Pancreas (tissue), 10 donors: ENCODE measurements at regions not wholly inside any gene's neighbourhood (a gene's known extent, or its start where the extent isn't known, plus 50 kb on each side); places are given as distances from the start of the nearest gene placed in this dataset.
A peak's percentile ranks its signal among the peaks of the same experiment; 100 is the strongest.

Experiments used
- ATAC-seq, 4 donors: fragments of 200-7000 bp; cut with Tn5 transposase; one replicate each; pipeline versions ENCODE4 v1.8.0 to v1.9.1; 2020; ENCODE audit warnings: mild to moderate bottlenecking in 4 of 4, moderate library complexity in 4 of 4
- DNase-seq, 6 donors: peaks; one replicate each; pipeline ENCODE4 v3.0.0-alpha.2; 2020
- FAIRE-seq: peaks from 2 replicates; lab custom pipeline; 2012; peaks lifted over from hg19 to GRCh38; lab: Jason Lieb, UNC
- H3K27ac ChIP-seq, 4 donors: fragments of 200-600 bp; sonication (generic); 1 replicate in 3 of 4; 2 replicates in 1 of 4; pipeline versions ENCODE4 v1.5.0 to v1.8.0; 2020
- H3K27me3 ChIP-seq, 4 donors: fragments of 200-600 bp; one replicate each; pipeline ENCODE4 v1.8.0; 2021
- H3K36me3 ChIP-seq, 3 donors: fragments of 200-600 bp; sonication (generic) in 1 of 3; one replicate each; pipeline versions ENCODE4 v1.5.0 to v1.8.0; 2020 to 2021
- H3K4me1 ChIP-seq, 3 donors: fragments of 200-600 bp; one replicate each; pipeline ENCODE4 v1.8.0; 2021
- H3K4me3 ChIP-seq, 4 donors: fragments of 200-600 bp; sonication (generic) in 2 of 4; one replicate each; pipeline versions ENCODE4 v1.5.0 to v1.8.0; 2020 to 2021
- H3K9me3 ChIP-seq, 4 donors: fragments of 200-600 bp; one replicate each; pipeline ENCODE4 v1.8.0; 2021
- WGBS, 2 donors: extraction: QIAGEN DNeasy Blood & Tissue Kit; methylation state at CpG; one replicate each; pipeline ENCODE4 v1.1.7; 2013; 5-methylcytosine and 5-hydroxymethylcytosine counted together
- intact Hi-C, 3 donors: fragments of 100-400 bp; cut with DNase I; formaldehyde crosslinking; loops; one replicate each; pipeline versions ENCODE4 v1.11.1 to v1.14.2; 2022
- TF ChIP-seq, protein P1 (sequence below), 4 donors: fragments of 200-600 bp; sonication (generic) in 3 of 4; IDR thresholded peaks; one replicate each; pipeline versions ENCODE4 v1.5.0 to v1.8.0; 2021; ENCODE audit warnings: antibody characterized with exemption in 4 of 4
- donor health status: healthy with polysubstance abuse.
- donor health status: DM: no; HTN: no; CAD: no; lungs with moderate emphysema.
- donor health status: DM: no; HTN: no; CAD: no.
- donor health status: control.
- donor health status: control.
- donor health status: Bipolar disorder and iron deficiency.
- donor health status: DM: yes; HTN: yes; CAD: no.
- donor health status: DM: no; HTN: no; CAD: no.
- donor health status: DM: no; HTN: no; CAD: no.
- donor health status: DM: yes; HTN: yes; CAD: no.

GRCh38 chr4:81607950-81608349 lies 136.2 kb upstream of the RASGEF1B start:
- Histone ChIP-seq H3K4me3 (no peak overlapping the region), H3K27ac (no peak overlapping the region), H3K27me3 (no peaks in the 10 kb centered on the region), H3K9me3 (no peaks in the 10 kb centered on the region), H3K36me3 (no peaks in the 10 kb centered on the region), H3K4me1 (no peaks in the 10 kb centered on the region)
- 80 to 85% methylated on average over 3 of the region's 3 CpGs for WGBS, 2 donors
- intact Hi-C loops: no loop called here
- ATAC-seq (peak in 1 of 4 donors; percentile 49), DNase-seq (no peak), FAIRE-seq (no peak)
- TF ChIP-seq, protein P1, sequence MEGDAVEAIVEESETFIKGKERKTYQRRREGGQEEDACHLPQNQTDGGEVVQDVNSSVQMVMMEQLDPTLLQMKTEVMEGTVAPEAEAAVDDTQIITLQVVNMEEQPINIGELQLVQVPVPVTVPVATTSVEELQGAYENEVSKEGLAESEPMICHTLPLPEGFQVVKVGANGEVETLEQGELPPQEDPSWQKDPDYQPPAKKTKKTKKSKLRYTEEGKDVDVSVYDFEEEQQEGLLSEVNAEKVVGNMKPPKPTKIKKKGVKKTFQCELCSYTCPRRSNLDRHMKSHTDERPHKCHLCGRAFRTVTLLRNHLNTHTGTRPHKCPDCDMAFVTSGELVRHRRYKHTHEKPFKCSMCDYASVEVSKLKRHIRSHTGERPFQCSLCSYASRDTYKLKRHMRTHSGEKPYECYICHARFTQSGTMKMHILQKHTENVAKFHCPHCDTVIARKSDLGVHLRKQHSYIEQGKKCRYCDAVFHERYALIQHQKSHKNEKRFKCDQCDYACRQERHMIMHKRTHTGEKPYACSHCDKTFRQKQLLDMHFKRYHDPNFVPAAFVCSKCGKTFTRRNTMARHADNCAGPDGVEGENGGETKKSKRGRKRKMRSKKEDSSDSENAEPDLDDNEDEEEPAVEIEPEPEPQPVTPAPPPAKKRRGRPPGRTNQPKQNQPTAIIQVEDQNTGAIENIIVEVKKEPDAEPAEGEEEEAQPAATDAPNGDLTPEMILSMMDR (IDR thresholded peaks at IDR 0.05): no peak

GRCh38 chr4:81606801-81607501 lies 135.2 kb upstream of the RASGEF1B start:
- Histone ChIP-seq H3K27me3 (no peaks in the 10 kb centered on the region), H3K4me3 (no peak overlapping the region), H3K4me1 (no peaks in the 10 kb centered on the region), H3K36me3 (no peaks in the 10 kb centered on the region), H3K9me3 (no peaks in the 10 kb centered on the region), H3K27ac (no peak overlapping the region)
- peak in 3 of 4 donors; percentile 52 to 74 (median 55) for ATAC-seq
- DNase-seq: no peak
- FAIRE-seq: no peak
- WGBS, 2 donors: 39 to 40% methylated on average over 4 of the region's 4 CpGs
- TF ChIP-seq, protein P1 (IDR thresholded peaks at IDR 0.05): no peak
- intact Hi-C loops: no loop called here

DNA sequence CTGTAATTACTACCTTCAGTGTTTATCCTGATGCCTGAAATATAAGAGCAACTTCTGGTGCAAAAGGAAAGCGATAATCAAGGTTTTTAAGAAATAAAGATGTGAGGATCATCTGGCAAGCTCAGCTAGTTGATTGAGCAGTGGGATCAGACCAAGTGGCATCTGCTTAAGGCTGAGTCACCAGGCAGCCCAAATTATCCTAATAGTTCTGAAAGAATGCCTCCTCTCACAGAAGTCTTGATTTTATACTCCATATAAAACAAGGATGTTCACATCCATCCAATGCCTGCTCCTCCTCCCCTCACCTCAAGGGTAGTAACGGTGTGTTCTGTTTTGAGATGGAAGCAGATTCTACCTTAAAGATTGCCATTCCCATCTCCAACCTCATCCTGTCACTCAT lies 134.5 kb upstream of the RASGEF1B start:
- Histone ChIP-seq H3K27ac (no peak overlapping the region), H3K36me3 (no peaks in the 10 kb centered on the region), H3K27me3 (no peaks in the 10 kb centered on the region), H3K4me3 (no peak overlapping the region), H3K9me3 (no peaks in the 10 kb centered on the region), H3K4me1 (no peaks in the 10 kb centered on the region)
- no peak for DNase-seq
- no peak for ATAC-seq
- no peak for FAIRE-seq
- WGBS, 2 donors: 93 to 94% methylated on average over 2 of the region's 2 CpGs
- TF ChIP-seq, protein P1 (IDR thresholded peaks at IDR 0.05): no peak
- intact Hi-C loops: no loop called here

DNA sequence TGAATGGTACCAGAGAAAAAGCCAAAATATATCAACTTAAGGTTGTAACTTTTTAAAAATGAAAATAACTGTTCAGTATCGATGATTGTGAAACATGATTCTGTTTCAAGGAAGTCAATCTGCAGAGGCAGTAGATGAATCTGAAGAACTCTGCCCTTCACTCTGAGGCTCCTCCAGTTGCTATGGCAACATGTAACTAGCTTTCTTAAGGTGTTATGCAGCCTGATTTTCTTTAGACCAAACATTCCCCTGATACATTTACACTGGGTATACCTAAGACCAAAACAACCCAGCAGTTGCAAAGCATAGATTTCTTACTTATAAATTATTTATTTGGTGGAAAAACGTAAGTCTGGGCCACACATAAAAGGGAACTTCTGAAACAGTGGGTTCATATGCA lies 133.6 kb upstream of the RASGEF1B start:
- Histone ChIP-seq H3K27me3 (no peaks in the 10 kb centered on the region), H3K4me1 (no peaks in the 10 kb centered on the region), H3K9me3 (no peaks in the 10 kb centered on the region), H3K36me3 (no peaks in the 10 kb centered on the region), H3K4me3 (no peak overlapping the region), H3K27ac (no peak overlapping the region)
- intact Hi-C loops: no loop called here
- ATAC-seq: no peak
- 79 to 83% methylated on average over 2 of the region's 2 CpGs for WGBS, 2 donors
- TF ChIP-seq, protein P1 (IDR thresholded peaks at IDR 0.05): no peak
- no peak for FAIRE-seq
- DNase-seq: no peak

DNA sequence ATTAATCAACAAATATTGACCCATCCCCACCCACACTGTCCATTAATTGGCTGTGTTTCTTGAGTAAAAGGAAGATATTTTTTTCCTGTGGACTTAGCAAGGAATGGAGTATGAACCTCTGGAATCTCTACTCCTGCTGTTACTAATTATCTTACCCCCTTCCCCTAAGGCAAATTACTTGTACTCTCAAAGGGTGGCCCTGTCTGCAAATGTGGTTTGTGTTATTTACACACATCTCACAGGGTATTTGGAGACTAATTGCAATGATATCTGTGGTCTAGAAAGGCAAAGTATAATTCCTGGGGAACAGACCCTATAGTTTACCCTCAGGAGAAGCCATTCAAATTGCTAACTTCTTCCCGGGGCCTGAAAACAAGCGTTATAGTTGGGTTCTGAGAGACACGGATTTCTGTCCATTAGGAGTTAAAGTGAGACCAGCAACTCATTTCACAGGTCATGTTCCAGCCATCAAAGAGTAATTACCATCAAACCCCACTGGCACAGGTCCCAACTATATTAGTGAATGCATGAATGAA lies 133.0 kb upstream of the RASGEF1B start:
- 69% methylated on average over 3 of the region's 3 CpGs for whole genome bisulfite sequencing, 2 donors
- Histone ChIP-seq H3K27ac (no peak overlapping the region), H3K9me3 (no peaks in the 10 kb centered on the region), H3K4me1 (no peaks in the 10 kb centered on the region), H3K27me3 (no peaks in the 10 kb centered on the region), H3K4me3 (no peak overlapping the region), H3K36me3 (no peaks in the 10 kb centered on the region)
- DNase-seq (no peak), FAIRE-seq (no peak), ATAC-seq (no peak)
- intact Hi-C loops: no loop called here
- TF ChIP-seq, protein P1 (IDR thresholded peaks at IDR 0.05): no peak
